Activated T-helper 9 cell treated with anti-CD3 and anti-CD28 coated beads, Interleukin-2, amount 50 U/mL, for 16 hours (primary cell): ENCODE measurements at regions not wholly inside any gene's neighbourhood (a gene's known extent, or its start where the extent isn't known, plus 50 kb on each side); places are given as distances from the start of the nearest gene placed in this dataset.
"Not testable (repeated sequence)": the region's sequence is repeated elsewhere in the genome, so short reads cannot be mapped to it uniquely, and the experiment has no call there.

Experiments used
- DNase-seq: peaks from one replicate; pipeline ENCODE4 v3.0.0-alpha.2; 2020; ENCODE audit warnings: low read depth

- no peak for DNase-seq
Measured at GRCh38 chr16:66242672-66243071, 123.8 kb upstream of the CDH5 start.

- not testable (repeated sequence) for DNase-seq
Measured at GRCh38 chr16:66242206-66242605, 124.3 kb upstream of the CDH5 start.

GRCh38 chr16:66240631-66241395, 125.7 kb upstream of the CDH5 start:
- DNase-seq: no peak

GRCh38 chr16:66240088-66240487, 126.4 kb upstream of the CDH5 start:
- DNase-seq: no peak

- DNase-seq: no peak
Measured at GRCh38 chr16:66238696-66239095, 127.8 kb upstream of the CDH5 start.

- no peak for DNase-seq
Measured at GRCh38 chr16:66236301-66236700, 130.2 kb upstream of the CDH5 start.

- DNase-seq: no peak
Measured at GRCh38 chr16:66231452-66232160, 134.9 kb upstream of the CDH5 start.

GRCh38 chr16:66229651-66230050, 136.8 kb upstream of the CDH5 start:
- no peak for DNase-seq

GRCh38 chr16:66228792-66229191, 137.7 kb upstream of the CDH5 start:
- no peak for DNase-seq

GRCh38 chr16:66227766-66228530, 138.5 kb upstream of the CDH5 start:
- DNase-seq: no peak

GRCh38 chr16:66226762-66227161, 139.7 kb upstream of the CDH5 start:
- DNase-seq: no peak

- no peak for DNase-seq
Measured at GRCh38 chr16:66225696-66226095, 140.8 kb upstream of the CDH5 start.

- DNase-seq: no peak
Measured at GRCh38 chr16:66224626-66225025, 141.9 kb upstream of the CDH5 start.

GRCh38 chr16:66224186-66224585, 142.3 kb upstream of the CDH5 start:
- DNase-seq: no peak

GRCh38 chr16:66223176-66223780, 143.2 kb upstream of the CDH5 start:
- no peak for DNase-seq

GRCh38 chr16:66222756-66223155, 143.7 kb upstream of the CDH5 start:
- no peak for DNase-seq

GRCh38 chr16:66220702-66221101, 145.8 kb upstream of the CDH5 start:
- no peak for DNase-seq

- DNase-seq: no peak
Measured at GRCh38 chr16:66219491-66219890, 147.0 kb upstream of the CDH5 start.

- DNase-seq: no peak
Measured at GRCh38 chr16:66212428-66212827, 154.1 kb upstream of the CDH5 start.

GRCh38 chr16:66211651-66212050, 154.8 kb upstream of the CDH5 start:
- no peak for DNase-seq

GRCh38 chr16:66207883-66208265, 158.6 kb upstream of the CDH5 start:
- DNase-seq: no peak

- DNase-seq: no peak
Measured at GRCh38 chr16:66207139-66207882, 159.2 kb upstream of the CDH5 start.
